SU-DHL-6 (cell line): ENCODE measurements at regions not wholly inside any gene's neighbourhood (a gene's known extent, or its start where the extent isn't known, plus 50 kb on each side); places are given as distances from the start of the nearest gene placed in this dataset.
"Not testable (repeated sequence)": the region's sequence is repeated elsewhere in the genome, so short reads cannot be mapped to it uniquely, and the experiment has no call there.

ENCODE experiments used
- H2AFZ ChIP-seq: fragments of 200-600 bp; sonication (generic); 2 replicates; pipeline ENCODE4 v1.6.1; 2014; ENCODE audit warnings: low read depth, mild to moderate bottlenecking, moderate library complexity, mixed read lengths, antibody characterized with exemption, low read length; ENCODE audit not compliant: severe bottlenecking
- H3F3A ChIP-seq: fragments of 200-600 bp; shearing (Covaris generic); 2 replicates; pipeline ENCODE4 v1.6.0; 2016; ENCODE audit warnings: antibody characterized with exemption, mild to moderate bottlenecking; ENCODE audit not compliant: insufficient read depth
- H3K27ac ChIP-seq: fragments of 200-600 bp; sonication (generic); 2 replicates; pipeline ENCODE4 v1.5.1; 2016; ENCODE audit warnings: low read depth, mild to moderate bottlenecking, low read length, moderate library complexity, mixed read lengths
- H3K27me3 ChIP-seq: fragments of 200-600 bp; sonication (generic), shearing (Covaris generic); 2 replicates; pipeline ENCODE4 v1.6.0; 2014; ENCODE audit warnings: mild to moderate bottlenecking, low read length
- H3K36me3 ChIP-seq: fragments of 200-600 bp; sonication (generic); 2 replicates; pipeline ENCODE4 v1.6.1; 2014; ENCODE audit warnings: mild to moderate bottlenecking, low read length, mixed read lengths
- H3K4me2 ChIP-seq: fragments of 300-600, 200-600 bp; shearing (Covaris generic), sonication (generic); 2 replicates; pipeline ENCODE4 v1.6.0; 2014; ENCODE audit warnings: low read length, low read depth, mild to moderate bottlenecking; ENCODE audit not compliant: poor library complexity, severe bottlenecking
- H3K4me3 ChIP-seq: fragments of 200-600 bp; sonication (generic); 2 replicates; pipeline ENCODE4 v1.5.1; 2014; ENCODE audit warnings: antibody characterized with exemption, low read length, mild to moderate bottlenecking, mixed read lengths; ENCODE audit not compliant: insufficient read depth, poor library complexity, severe bottlenecking
- H3K79me2 ChIP-seq: fragments of 200-600 bp; sonication (generic); 2 replicates; pipeline ENCODE4 v1.6.1; 2014; ENCODE audit warnings: mild to moderate bottlenecking, low read length, moderate library complexity; ENCODE audit not compliant: insufficient read depth
- H3K9ac ChIP-seq: fragments of 200-600 bp; sonication (generic); 2 replicates; pipeline ENCODE4 v1.7.0; 2014; ENCODE audit warnings: mild to moderate bottlenecking, low read length
- H3K9me2 ChIP-seq: fragments of 200-600 bp; sonication (generic); replicated peaks from 2 replicates; pipeline ENCODE4 v1.6.1; 2014; ENCODE audit warnings: low read length; ENCODE audit not compliant: insufficient read depth
- H3K9me3 ChIP-seq: fragments of 200-600 bp; sonication (generic); 2 replicates; pipeline ENCODE4 v1.6.1; 2014; ENCODE audit warnings: low read length, mixed read lengths; ENCODE audit not compliant: insufficient read depth
- H4K20me1 ChIP-seq: fragments of 200-600 bp; sonication (generic); 2 replicates; pipeline ENCODE4 v1.6.1; 2014; ENCODE audit warnings: low read depth, mild to moderate bottlenecking, antibody characterized with exemption, low read length, moderate library complexity, mixed read lengths
- EZH2phosphoT487 ChIP-seq: fragments of 200-600 bp; sonication (generic), shearing (Covaris generic); conservative IDR thresholded peaks from 2 replicates; pipeline ENCODE4 v1.6.1; 2018; ENCODE audit warnings: mild to moderate bottlenecking, antibody characterized with exemption, low read length, moderate library complexity, mixed read lengths
- TF ChIP-seq, protein P1 (sequence below): fragments of 200-600 bp; sonication (generic); IDR thresholded peaks from one replicate; pipeline ENCODE4 v1.5.1; 2017; ENCODE audit warnings: antibody characterized with exemption, mild to moderate bottlenecking, low read length, moderate library complexity; ENCODE audit not compliant: insufficient read depth, poor library complexity, severe bottlenecking

DNA sequence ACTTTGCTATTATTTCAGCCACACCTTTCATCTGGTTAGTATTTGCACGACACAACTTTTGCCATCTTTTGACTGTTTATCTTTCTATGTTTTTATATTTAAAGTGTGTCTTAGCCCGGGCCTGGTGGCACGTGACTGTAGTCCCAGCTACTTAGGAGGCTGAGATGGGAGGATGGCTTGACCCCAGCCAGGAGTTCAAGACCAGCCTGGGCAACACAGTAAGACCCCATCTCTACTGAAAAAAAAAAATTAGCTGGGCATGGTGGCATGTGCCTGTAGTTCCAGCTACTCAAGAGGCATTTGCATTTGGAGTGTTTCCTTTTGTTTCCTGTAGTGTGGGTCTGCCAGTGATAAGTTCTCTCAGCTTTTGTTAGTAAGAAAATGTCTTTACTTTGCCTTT is 88.7 kb upstream of the GLI2 start:
- H3K4me3 ChIP-seq, result no peak overlapping the region
- no peaks in the 10 kb centered on the region for H3K9me2 ChIP-seq
- H3F3A ChIP-seq, result no peaks in the 10 kb centered on the region
- no peak overlapping the region for H3K9ac ChIP-seq
- no peak overlapping the region for H3K4me2 ChIP-seq
- H3K9me3 ChIP-seq, result 0 out of 2 replicates have a peak, but pooled peaks cover 8% of the 10 kb centered on the region
- no peak for TF ChIP-seq EZH2phosphoT487
- TF ChIP-seq, protein P1, sequence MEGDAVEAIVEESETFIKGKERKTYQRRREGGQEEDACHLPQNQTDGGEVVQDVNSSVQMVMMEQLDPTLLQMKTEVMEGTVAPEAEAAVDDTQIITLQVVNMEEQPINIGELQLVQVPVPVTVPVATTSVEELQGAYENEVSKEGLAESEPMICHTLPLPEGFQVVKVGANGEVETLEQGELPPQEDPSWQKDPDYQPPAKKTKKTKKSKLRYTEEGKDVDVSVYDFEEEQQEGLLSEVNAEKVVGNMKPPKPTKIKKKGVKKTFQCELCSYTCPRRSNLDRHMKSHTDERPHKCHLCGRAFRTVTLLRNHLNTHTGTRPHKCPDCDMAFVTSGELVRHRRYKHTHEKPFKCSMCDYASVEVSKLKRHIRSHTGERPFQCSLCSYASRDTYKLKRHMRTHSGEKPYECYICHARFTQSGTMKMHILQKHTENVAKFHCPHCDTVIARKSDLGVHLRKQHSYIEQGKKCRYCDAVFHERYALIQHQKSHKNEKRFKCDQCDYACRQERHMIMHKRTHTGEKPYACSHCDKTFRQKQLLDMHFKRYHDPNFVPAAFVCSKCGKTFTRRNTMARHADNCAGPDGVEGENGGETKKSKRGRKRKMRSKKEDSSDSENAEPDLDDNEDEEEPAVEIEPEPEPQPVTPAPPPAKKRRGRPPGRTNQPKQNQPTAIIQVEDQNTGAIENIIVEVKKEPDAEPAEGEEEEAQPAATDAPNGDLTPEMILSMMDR, result no peak
- no peak overlapping the region for H3K27ac ChIP-seq
- no peaks in the 10 kb centered on the region for H3K79me2 ChIP-seq
- peaks cover 4% of the 10 kb centered on the region; the same call in 1 of the 2 replicates for H3K36me3 ChIP-seq
- no peaks in the 10 kb centered on the region for H4K20me1 ChIP-seq
- no peak overlapping the region for H2AFZ ChIP-seq
- H3K27me3 ChIP-seq, result 0 out of 2 replicates have a peak, but pooled peaks cover 4% of the 10 kb centered on the region

GRCh38 chr2:120647487-120647886 is 88.2 kb upstream of the GLI2 start:
- no peak for TF ChIP-seq EZH2phosphoT487
- TF ChIP-seq, protein P1, result no peak
- Histone ChIP-seq H3K4me2 (no peak overlapping the region), H3K4me3 (no peak overlapping the region), H3K27me3 (0 out of 2 replicates have a peak, but pooled peaks cover 4% of the 10 kb centered on the region), H4K20me1 (no peaks in the 10 kb centered on the region), H3K9me2 (no peaks in the 10 kb centered on the region), H3F3A (no peaks in the 10 kb centered on the region), H3K9me3 (0 out of 2 replicates have a peak, but pooled peaks cover 8% of the 10 kb centered on the region), H3K27ac (no peak overlapping the region), H3K79me2 (no peaks in the 10 kb centered on the region), H2AFZ (no peak overlapping the region), H3K9ac (no peak overlapping the region), H3K36me3 (peaks cover 4% of the 10 kb centered on the region; the same call in 1 of the 2 replicates)

- H3K36me3 ChIP-seq, H3K79me2 ChIP-seq, H3F3A ChIP-seq, H2AFZ ChIP-seq, H4K20me1 ChIP-seq, H3K4me2 ChIP-seq, H3K9me2 ChIP-seq, H3K4me3 ChIP-seq, H3K27me3 ChIP-seq, H3K27ac ChIP-seq, H3K9me3 ChIP-seq, H3K9ac ChIP-seq: not testable (repeated sequence)
These were observed 86.3 kb upstream of the GLI2 start for GRCh38 chr2:120649381-120649780.

- no peak overlapping the region for H3K27ac ChIP-seq
- H3K4me3 ChIP-seq, result no peak overlapping the region
- no peaks in the 10 kb centered on the region for H3F3A ChIP-seq
- H3K9me2 ChIP-seq, result no peaks in the 10 kb centered on the region
- no peak overlapping the region for H3K4me2 ChIP-seq
- TF ChIP-seq, protein P1, result no peak
- TF ChIP-seq EZH2phosphoT487, result no peak
- H3K27me3 ChIP-seq, result 0 out of 2 replicates have a peak, but pooled peaks cover 4% of the 10 kb centered on the region
- no peaks in the 10 kb centered on the region for H4K20me1 ChIP-seq
- peaks cover 4% of the 10 kb centered on the region; the same call in 1 of the 2 replicates for H3K36me3 ChIP-seq
- H3K9ac ChIP-seq, result no peak overlapping the region
- no peaks in the 10 kb centered on the region for H3K79me2 ChIP-seq
- no peak overlapping the region for H2AFZ ChIP-seq
- 0 out of 2 replicates have a peak, but pooled peaks cover 8% of the 10 kb centered on the region for H3K9me3 ChIP-seq
These were observed 85.5 kb upstream of the GLI2 start for GRCh38 chr2:120650022-120650644.
